CD8-positive, alpha-beta memory T cell (primary cell): ENCODE measurements at regions not wholly inside any gene's neighbourhood (a gene's known extent, or its start where the extent isn't known, plus 50 kb on each side); places are given as distances from the start of the nearest gene placed in this dataset.

Experiments used
- CTCF ChIA-PET: fragments of 350-600 bp; sonication (Branson Sonifier 250); formaldehyde crosslinking; loops from one replicate; lab custom pipeline; 2021; ENCODE audit warnings: antibody characterized with exemption; lab: Charles Lee
- POLR2A ChIA-PET: fragments of 350-600 bp; sonication (Branson Sonifier 250); formaldehyde crosslinking; loops from one replicate; lab custom pipeline; 2021; ENCODE audit warnings: antibody characterized with exemption; lab: Charles Lee
- DNase-seq, 5 donors: peaks; one replicate each; pipeline versions ENCODE4 v3.0.0 to v3.0.0-alpha.2; 2020 to 2022; ENCODE audit warnings: mixed read lengths in 1 of 5
- H3K27ac ChIP-seq: one replicate; pipeline ENCODE4 v1.7.0; 2013; ENCODE audit warnings: low read depth, mild to moderate bottlenecking, low read length, moderate library complexity
- H3K27me3 ChIP-seq: 2 replicates; pipeline ENCODE4 v1.7.0; 2013; ENCODE audit warnings: low read length, mild to moderate bottlenecking; ENCODE audit not compliant: insufficient read depth, poor library complexity, severe bottlenecking
- H3K36me3 ChIP-seq: 2 replicates; pipeline ENCODE4 v1.7.0; 2013; ENCODE audit warnings: mild to moderate bottlenecking, low read length, moderate library complexity; ENCODE audit not compliant: insufficient read depth
- H3K4me1 ChIP-seq: 2 replicates; pipeline ENCODE4 v1.7.0; 2013; ENCODE audit warnings: mild to moderate bottlenecking, low read length, moderate library complexity; ENCODE audit not compliant: insufficient read depth
- H3K4me3 ChIP-seq: 2 replicates; pipeline ENCODE4 v1.7.0; 2013; ENCODE audit warnings: mild to moderate bottlenecking, low read length
- H3K9me3 ChIP-seq: 2 replicates; pipeline ENCODE4 v1.7.0; 2013; ENCODE audit warnings: mild to moderate bottlenecking, low read length
- H3K27ac Mint-ChIP-seq, 8 donors: one replicate each; pipeline ENCODE4 v1.8.0; 2020 to 2021; ENCODE audit warnings: mixed read lengths in 8 of 8, mild to moderate bottlenecking in 6 of 8, inconsistent platforms in 3 of 8, moderate library complexity in 3 of 8
- H3K27me3 Mint-ChIP-seq, 2 donors: one replicate each; pipeline ENCODE4 v1.8.0; 2020 to 2021; ENCODE audit warnings: mixed read lengths in 2 of 2, mild to moderate bottlenecking in 1 of 2, moderate library complexity in 1 of 2
- H3K36me3 Mint-ChIP-seq, 3 donors: one replicate each; pipeline ENCODE4 v1.8.0; 2020 to 2021; ENCODE audit warnings: mixed read lengths in 3 of 3, inconsistent platforms in 1 of 3, mild to moderate bottlenecking in 1 of 3
- H3K4me1 Mint-ChIP-seq, 3 donors: one replicate each; pipeline ENCODE4 v1.8.0; 2020 to 2021; ENCODE audit warnings: mixed read lengths in 3 of 3, inconsistent platforms in 1 of 3, mild to moderate bottlenecking in 1 of 3
- H3K4me3 Mint-ChIP-seq, 7 donors: one replicate each; pipeline ENCODE4 v1.8.0; 2020 to 2021; ENCODE audit warnings: mixed read lengths in 7 of 7, mild to moderate bottlenecking in 6 of 7, moderate library complexity in 4 of 7, inconsistent platforms in 2 of 7
- H3K9me3 Mint-ChIP-seq, 5 donors: one replicate each; pipeline ENCODE4 v1.8.0; 2020 to 2022; ENCODE audit warnings: mixed read lengths in 5 of 5, mild to moderate bottlenecking in 3 of 5, moderate library complexity in 2 of 5, inconsistent platforms in 1 of 5

GRCh38 chr1:50257940-50258685 lies 149.4 kb downstream of the ELAVL4 start:
- Histone ChIP-seq H3K4me1 (no peaks in the 10 kb centered on the region), H3K27ac (no peak overlapping the region), H3K27me3 (no peaks in the 10 kb centered on the region), H3K36me3 (no peaks in the 10 kb centered on the region), H3K4me3 (no peak overlapping the region), H3K9me3 (no peaks in the 10 kb centered on the region)
- H3K4me3 Mint-ChIP-seq = no peak overlapping the region
- ChIA-PET POLR2A (no interaction called here), CTCF (interaction anchor here (0.7 kb wide), 1 partner anchor 11 kb away, joined by 3 read pairs; no protein-coding TSS in a partner anchor)
- H3K36me3 Mint-ChIP-seq = peaks cover 0 to 1% (median 0%) of the 10 kb centered on the region in 3 donors
- peaks cover 5 to 6% of the 10 kb centered on the region in 2 donors for H3K27me3 Mint-ChIP-seq
- no peaks in the 10 kb centered on the region for H3K9me3 Mint-ChIP-seq
- H3K4me1 Mint-ChIP-seq = no peaks in the 10 kb centered on the region
- no peak for DNase-seq
- H3K27ac Mint-ChIP-seq = no peak overlapping the region

GRCh38 chr1:50257029-50257428 lies 148.3 kb downstream of the ELAVL4 start:
- no peaks in the 10 kb centered on the region for H3K27me3 ChIP-seq
- Mint-ChIP-seq H3K9me3 (no peaks in the 10 kb centered on the region), H3K27me3 (peaks cover 7 to 10% of the 10 kb centered on the region in 2 donors), H3K4me3 (no peak overlapping the region), H3K36me3 (peaks cover 0 to 1% (median 0%) of the 10 kb centered on the region in 3 donors), H3K4me1 (no peaks in the 10 kb centered on the region), H3K27ac (no peak overlapping the region)
- H3K4me1 ChIP-seq = no peaks in the 10 kb centered on the region
- no peak overlapping the region for H3K4me3 ChIP-seq
- no peak overlapping the region for H3K27ac ChIP-seq
- CTCF ChIA-PET = no interaction called here
- DNase-seq = no peak
- POLR2A ChIA-PET = no interaction called here
- no peaks in the 10 kb centered on the region for H3K9me3 ChIP-seq
- H3K36me3 ChIP-seq = no peaks in the 10 kb centered on the region
